ENCODE measurements at regions not wholly inside any gene's neighbourhood (a gene's known extent, or its start where the extent isn't known, plus 50 kb on each side); places are given as distances from the start of the nearest gene placed in this dataset.

- no peak overlapping the region for H3K4me3 ChIP-seq (ENCODE audit: low read length)
- no peak overlapping the region for H3K27ac Mint-ChIP-seq
- H3K9me3 ChIP-seq (ENCODE audit: control insufficient read depth, insufficient read depth, low read length) = no peaks in the 10 kb centered on the region
- peaks cover 13 to 24% of the 10 kb centered on the region in 2 donors for H3K27me3 Mint-ChIP-seq (ENCODE audit: low read depth in 2 of 2)
- 95% methylated on average over 7 of the region's 7 CpGs for WGBS (ENCODE audit: insufficient coverage)
- H3K9me3 Mint-ChIP-seq = no peaks in the 10 kb centered on the region
- H3K36me3 ChIP-seq (ENCODE audit: control insufficient read depth, insufficient read depth, low read length) = no peaks in the 10 kb centered on the region
- intact Hi-C loops (cut with micrococcal nuclease) = no loop called here
- ATAC-seq = no peak
- H3K4me1 Mint-ChIP-seq = no peaks in the 10 kb centered on the region
- H3K27ac ChIP-seq (ENCODE audit: low read length) = no peak overlapping the region
- no peak overlapping the region for H3K4me3 Mint-ChIP-seq
- no peak for TF ChIP-seq CTCF (IDR thresholded peaks at IDR 0.05)
- no peaks in the 10 kb centered on the region for H3K36me3 Mint-ChIP-seq
- no peak for DNase-seq
- no peaks in the 10 kb centered on the region for H3K27me3 ChIP-seq (ENCODE audit: control insufficient read depth, insufficient read depth, low read length)
- no peaks in the 10 kb centered on the region for H3K4me1 ChIP-seq (ENCODE audit: control insufficient read depth, insufficient read depth, low read length)
Observed at GRCh38 chr20:57781901-57782300, 72.1 kb upstream of the PMEPA1 start.

GRCh38 chr20:57780906-57781305 is 71.1 kb upstream of the PMEPA1 start:
- H3K27ac Mint-ChIP-seq = no peak overlapping the region
- H3K9me3 ChIP-seq (ENCODE audit: control insufficient read depth, insufficient read depth, low read length) = no peaks in the 10 kb centered on the region
- H3K27ac ChIP-seq (ENCODE audit: low read length) = no peak overlapping the region
- no peaks in the 10 kb centered on the region for H3K4me1 ChIP-seq (ENCODE audit: control insufficient read depth, insufficient read depth, low read length)
- no peaks in the 10 kb centered on the region for H3K4me1 Mint-ChIP-seq
- H3K36me3 Mint-ChIP-seq = no peaks in the 10 kb centered on the region
- H3K27me3 Mint-ChIP-seq (ENCODE audit: low read depth in 2 of 2) = peaks cover 13 to 34% of the 10 kb centered on the region in 2 donors
- H3K4me3 ChIP-seq (ENCODE audit: low read length) = no peak overlapping the region
- intact Hi-C loops (cut with micrococcal nuclease) = no loop called here
- ATAC-seq = no peak
- no peak overlapping the region for H3K4me3 Mint-ChIP-seq
- H3K36me3 ChIP-seq (ENCODE audit: control insufficient read depth, insufficient read depth, low read length) = no peaks in the 10 kb centered on the region
- 77% methylated on average over 4 of the region's 4 CpGs for WGBS (ENCODE audit: insufficient coverage)
- DNase-seq = no peak
- H3K9me3 Mint-ChIP-seq = no peaks in the 10 kb centered on the region
- no peak for TF ChIP-seq CTCF (IDR thresholded peaks at IDR 0.05)
- no peaks in the 10 kb centered on the region for H3K27me3 ChIP-seq (ENCODE audit: control insufficient read depth, insufficient read depth, low read length)

GRCh38 chr20:57780398-57780797 is 70.6 kb upstream of the PMEPA1 start:
- intact Hi-C loops (cut with micrococcal nuclease) = no loop called here

More at GRCh38 chr20:57780398-57780797, 70.6 kb upstream of the PMEPA1 start:
- Histone ChIP-seq H3K9me3 (ENCODE audit: control insufficient read depth, insufficient read depth, low read length) (no peaks in the 10 kb centered on the region), H3K27ac (ENCODE audit: low read length) (no peak overlapping the region), H3K4me3 (ENCODE audit: low read length) (no peak overlapping the region), H3K36me3 (ENCODE audit: control insufficient read depth, insufficient read depth, low read length) (no peaks in the 10 kb centered on the region), H3K4me1 (ENCODE audit: control insufficient read depth, insufficient read depth, low read length) (no peaks in the 10 kb centered on the region), H3K27me3 (ENCODE audit: control insufficient read depth, insufficient read depth, low read length) (no peaks in the 10 kb centered on the region)
- peaks cover 13 to 39% of the 10 kb centered on the region in 2 donors for H3K27me3 Mint-ChIP-seq (ENCODE audit: low read depth in 2 of 2)
- 92% methylated on average over 5 of the region's 5 CpGs for WGBS (ENCODE audit: insufficient coverage)
- DNase-seq = no peak
- no peak overlapping the region for H3K4me3 Mint-ChIP-seq
- no peak for ATAC-seq
- no peak for TF ChIP-seq CTCF (IDR thresholded peaks at IDR 0.05)
- no peak overlapping the region for H3K27ac Mint-ChIP-seq
- no peaks in the 10 kb centered on the region for H3K4me1 Mint-ChIP-seq
- no peaks in the 10 kb centered on the region for H3K36me3 Mint-ChIP-seq
- H3K9me3 Mint-ChIP-seq = no peaks in the 10 kb centered on the region

All from natural killer cell (primary cell).